Activated CD4-positive, alpha-beta T cell treated with anti-CD3 and anti-CD28 coated beads, Interleukin-2, amount 10 ng/mL, durations not matched to agents 24 days and 14 days (primary cell): ENCODE measurements at regions not wholly inside any gene's neighbourhood (a gene's known extent, or its start where the extent isn't known, plus 50 kb on each side); places are given as distances from the start of the nearest gene placed in this dataset.

Experiments
- DNase-seq: peaks from one replicate; pipeline ENCODE4 v3.0.0; 2022
- H3K27ac Mint-ChIP-seq: one replicate; pipeline ENCODE4 v1.8.0; 2022; ENCODE audit warnings: mild to moderate bottlenecking, mixed read lengths
- H3K27me3 Mint-ChIP-seq: one replicate; pipeline ENCODE4 v1.8.0; 2022; ENCODE audit warnings: mixed read lengths
- H3K36me3 Mint-ChIP-seq: one replicate; pipeline ENCODE4 v1.8.0; 2022; ENCODE audit warnings: low read depth, mild to moderate bottlenecking, mixed read lengths
- H3K4me1 Mint-ChIP-seq: one replicate; pipeline ENCODE4 v1.8.0; 2021; ENCODE audit warnings: mixed read lengths
- H3K4me3 Mint-ChIP-seq: one replicate; pipeline ENCODE4 v1.8.0; 2022; ENCODE audit warnings: mild to moderate bottlenecking, moderate library complexity, mixed read lengths
- H3K9me3 Mint-ChIP-seq: one replicate; pipeline ENCODE4 v1.8.0; 2021; ENCODE audit warnings: mixed read lengths
- intact Hi-C: fragments of 100-400 bp; cut with micrococcal nuclease; formaldehyde crosslinking; loops from one replicate; pipeline ENCODE4 v1.15.1; 2023

GRCh38 chr7:22584179-22584578 lies 84.2 kb upstream of the STEAP1B start:
- peaks cover 8% of the 10 kb centered on the region for H3K4me1 Mint-ChIP-seq
- peaks cover 5% of the 10 kb centered on the region for H3K9me3 Mint-ChIP-seq
- intact Hi-C loops, result loop anchor here (2.0 kb wide), 1 partner anchor 21 kb away; no protein-coding TSS in a partner anchor
- peaks cover 40% of the 10 kb centered on the region for H3K27me3 Mint-ChIP-seq
- no peak overlapping the region for H3K4me3 Mint-ChIP-seq
- H3K27ac Mint-ChIP-seq, result no peak overlapping the region
- H3K36me3 Mint-ChIP-seq, result no peaks in the 10 kb centered on the region
- DNase-seq, result no peak

DNA sequence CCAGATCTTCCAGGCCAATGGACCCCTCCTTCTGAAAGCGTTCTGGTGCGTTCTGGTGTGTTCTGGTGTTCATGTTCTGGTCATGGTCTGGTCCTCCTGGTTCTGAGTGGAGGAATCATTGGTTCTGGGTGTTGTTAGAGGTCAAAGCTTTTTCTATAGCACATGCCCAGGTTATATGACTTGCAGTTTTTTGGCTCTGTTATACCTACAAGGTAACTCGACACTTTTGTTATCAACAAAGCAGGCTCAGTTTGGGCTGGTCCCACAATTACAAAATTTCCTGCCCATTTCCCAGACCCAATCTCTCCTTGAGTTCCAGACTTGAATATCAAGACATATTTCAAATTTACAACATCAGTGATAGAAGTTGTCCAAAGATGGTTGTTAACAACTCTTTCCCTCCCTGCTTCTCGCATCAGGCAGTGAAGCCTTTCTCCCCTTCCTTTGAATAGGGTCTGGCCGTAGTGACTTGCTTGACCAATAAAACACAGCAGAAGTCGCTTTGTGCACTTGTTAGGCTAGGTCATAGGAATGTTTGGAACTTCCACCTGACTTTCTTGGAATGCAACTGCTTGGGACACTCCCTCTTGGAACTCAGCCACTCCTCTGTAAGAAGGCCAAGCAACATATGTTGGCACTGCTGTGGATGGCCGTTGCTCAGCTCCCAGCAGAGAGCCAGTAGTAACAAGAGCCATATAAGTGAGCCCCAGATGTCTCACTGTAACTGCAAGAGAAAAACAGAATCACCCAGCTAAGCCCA lies 83.1 kb upstream of the STEAP1B start:
- H3K27ac Mint-ChIP-seq, result no peak overlapping the region
- H3K36me3 Mint-ChIP-seq, result no peaks in the 10 kb centered on the region
- H3K4me3 Mint-ChIP-seq, result no peak overlapping the region
- H3K27me3 Mint-ChIP-seq, result peaks cover 39% of the 10 kb centered on the region
- DNase-seq, result no peak
- peaks cover 9% of the 10 kb centered on the region for H3K9me3 Mint-ChIP-seq
- intact Hi-C loops, result no loop called here
- H3K4me1 Mint-ChIP-seq, result peaks cover 8% of the 10 kb centered on the region

DNA sequence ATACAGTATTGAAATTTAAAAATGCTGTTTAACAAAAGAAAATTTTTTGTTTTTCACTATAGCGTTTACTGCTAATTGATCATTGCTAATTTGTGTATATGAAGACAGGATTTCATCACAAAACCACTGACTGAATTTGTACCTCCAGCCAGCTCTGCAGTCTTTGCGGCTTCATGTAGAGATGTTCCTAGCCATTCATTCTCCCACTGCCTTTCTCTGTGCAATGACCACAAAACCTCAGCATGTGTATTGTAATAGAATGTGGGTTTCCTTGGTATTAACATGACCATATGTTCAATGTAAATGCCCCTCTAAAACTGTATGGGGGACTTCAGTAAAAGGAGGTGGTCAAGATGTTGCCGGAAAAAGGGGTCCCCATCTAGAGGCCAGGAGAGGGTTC lies 81.1 kb upstream of the STEAP1B start:
- no peaks in the 10 kb centered on the region for H3K36me3 Mint-ChIP-seq
- no peak overlapping the region for H3K27ac Mint-ChIP-seq
- H3K4me3 Mint-ChIP-seq, result no peak overlapping the region
- intact Hi-C loops, result no loop called here
- peaks cover 9% of the 10 kb centered on the region for H3K9me3 Mint-ChIP-seq
- peaks cover 46% of the 10 kb centered on the region for H3K27me3 Mint-ChIP-seq
- no peak for DNase-seq
- H3K4me1 Mint-ChIP-seq, result no peaks in the 10 kb centered on the region

GRCh38 chr7:22579961-22580360 lies 80.0 kb upstream of the STEAP1B start:
- Mint-ChIP-seq H3K9me3 (peaks cover 9% of the 10 kb centered on the region), H3K36me3 (no peaks in the 10 kb centered on the region), H3K27ac (no peak overlapping the region), H3K4me3 (no peak overlapping the region), H3K27me3 (peaks cover 51% of the 10 kb centered on the region), H3K4me1 (peaks cover 3% of the 10 kb centered on the region)
- intact Hi-C loops, result no loop called here
- no peak for DNase-seq

DNA sequence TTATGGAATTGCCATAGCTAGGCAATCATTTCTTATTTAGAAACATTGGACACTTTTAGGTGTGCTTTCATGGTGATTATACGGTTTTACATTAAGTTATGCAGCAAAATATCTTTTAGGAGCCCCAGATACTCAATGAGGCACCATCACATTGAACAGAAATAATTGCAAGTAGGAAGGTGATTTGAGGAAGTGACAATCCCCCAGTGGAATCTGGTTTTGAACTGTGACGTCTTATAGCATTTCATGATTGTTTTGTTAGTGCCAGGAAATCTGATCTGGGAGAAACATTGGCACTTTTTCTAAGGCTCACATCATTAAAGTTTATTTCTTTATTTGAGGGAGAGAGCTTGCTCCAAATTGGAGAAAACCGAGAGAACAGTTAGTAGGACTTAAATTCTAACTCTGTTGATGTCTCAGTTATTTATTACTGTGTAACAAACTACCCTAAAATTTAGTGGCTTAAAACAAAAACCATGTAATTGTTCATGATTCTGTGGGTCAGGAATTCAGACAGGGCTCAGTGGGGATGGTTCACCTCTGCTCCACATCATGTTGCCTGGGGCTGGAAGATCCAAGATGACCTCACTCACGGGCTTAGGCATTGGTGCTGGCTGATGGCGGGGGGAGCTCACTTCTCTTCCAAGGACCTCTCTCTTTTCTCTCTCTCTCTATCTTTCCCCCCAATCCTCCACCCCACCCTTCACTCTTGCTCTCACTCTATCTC lies 78.2 kb upstream of the STEAP1B start:
- Mint-ChIP-seq H3K27me3 (peaks cover 52% of the 10 kb centered on the region), H3K4me1 (peaks cover 4% of the 10 kb centered on the region), H3K4me3 (no peak overlapping the region), H3K27ac (no peak overlapping the region), H3K36me3 (no peaks in the 10 kb centered on the region), H3K9me3 (peaks cover 9% of the 10 kb centered on the region)
- DNase-seq, result no peak
- intact Hi-C loops, result no loop called here

- no peak overlapping the region for H3K4me3 Mint-ChIP-seq
- no peak for DNase-seq
- peaks cover 4% of the 10 kb centered on the region for H3K4me1 Mint-ChIP-seq
- peaks cover 9% of the 10 kb centered on the region for H3K9me3 Mint-ChIP-seq
- H3K27me3 Mint-ChIP-seq, result peaks cover 49% of the 10 kb centered on the region
- no peak overlapping the region for H3K27ac Mint-ChIP-seq
- intact Hi-C loops, result no loop called here
- H3K36me3 Mint-ChIP-seq, result no peaks in the 10 kb centered on the region
Measured at GRCh38 chr7:22577470-22578001, 77.5 kb upstream of the STEAP1B start.

GRCh38 chr7:22576612-22577469 lies 76.9 kb upstream of the STEAP1B start:
- intact Hi-C loops, result no loop called here
- H3K9me3 Mint-ChIP-seq, result peaks cover 9% of the 10 kb centered on the region
- no peak for DNase-seq
- H3K4me3 Mint-ChIP-seq, result no peak overlapping the region
- peaks cover 47% of the 10 kb centered on the region for H3K27me3 Mint-ChIP-seq
- no peaks in the 10 kb centered on the region for H3K36me3 Mint-ChIP-seq
- H3K4me1 Mint-ChIP-seq, result peaks cover 4% of the 10 kb centered on the region
- H3K27ac Mint-ChIP-seq, result no peak overlapping the region

DNA sequence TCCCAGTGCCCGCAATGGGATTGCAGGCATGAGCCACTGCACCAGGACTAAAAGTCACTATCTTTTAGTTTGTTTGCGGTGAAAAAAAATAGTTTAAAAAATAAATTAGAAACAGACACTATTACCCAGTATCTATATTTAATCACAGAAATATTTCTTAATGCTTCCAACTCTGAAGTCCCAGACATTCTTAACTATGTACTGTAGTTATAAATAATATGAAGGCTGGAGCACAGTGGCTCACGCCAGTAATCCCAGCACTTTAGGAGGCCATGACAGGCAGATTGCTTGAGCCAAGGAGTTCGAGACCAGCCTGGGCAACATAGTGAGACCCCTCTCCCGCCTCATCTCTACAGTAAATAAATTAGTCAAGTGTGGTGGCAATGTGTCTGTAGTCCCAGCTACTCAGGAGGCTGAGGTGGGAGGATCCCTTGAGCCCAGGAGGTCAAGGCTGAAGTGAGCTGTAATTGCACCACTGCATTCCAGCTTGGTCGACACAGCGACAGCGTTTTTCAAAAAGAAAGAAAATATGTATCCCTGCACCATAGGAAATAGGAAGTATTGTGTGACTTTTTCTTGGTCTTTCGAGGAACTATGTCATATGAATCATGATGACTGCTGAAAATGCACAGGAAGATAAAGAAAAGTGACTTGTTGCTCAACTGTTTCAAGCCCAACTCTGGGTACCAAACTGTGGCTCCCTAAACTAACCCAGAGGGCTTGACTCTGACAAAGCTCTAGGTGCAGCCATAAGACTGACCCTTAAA lies 74.9 kb upstream of the STEAP1B start:
- DNase-seq, result no peak
- peaks cover 58% of the 10 kb centered on the region for H3K27me3 Mint-ChIP-seq
- H3K27ac Mint-ChIP-seq, result no peak overlapping the region
- no peaks in the 10 kb centered on the region for H3K36me3 Mint-ChIP-seq
- peaks cover 5% of the 10 kb centered on the region for H3K4me1 Mint-ChIP-seq
- intact Hi-C loops, result no loop called here
- peaks cover 9% of the 10 kb centered on the region for H3K9me3 Mint-ChIP-seq
- H3K4me3 Mint-ChIP-seq, result no peak overlapping the region

DNA sequence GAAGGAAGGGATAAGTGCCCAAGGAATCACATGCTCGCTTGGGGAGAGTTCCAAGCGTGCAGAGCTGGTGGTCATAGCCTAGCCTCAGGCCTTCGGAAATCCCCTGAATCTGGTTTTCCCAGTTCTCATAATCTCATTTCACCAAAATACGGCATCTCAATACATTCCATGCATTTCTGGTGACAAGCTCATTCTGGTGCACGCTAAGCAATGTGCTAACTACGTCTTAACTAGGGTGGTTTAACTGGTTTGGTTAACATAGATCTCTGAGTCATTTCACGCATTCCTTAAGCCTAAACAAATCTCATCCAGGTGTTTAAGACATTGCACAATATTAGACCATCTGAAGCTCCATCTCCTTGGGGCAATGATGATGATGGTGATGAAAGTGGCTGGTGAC lies 72.9 kb upstream of the STEAP1B start:
- Mint-ChIP-seq H3K4me3 (no peak overlapping the region), H3K27me3 (peaks cover 61% of the 10 kb centered on the region), H3K9me3 (no peaks in the 10 kb centered on the region), H3K27ac (no peak overlapping the region), H3K36me3 (no peaks in the 10 kb centered on the region), H3K4me1 (peaks cover 11% of the 10 kb centered on the region)
- intact Hi-C loops, result no loop called here
- no peak for DNase-seq

- no peak overlapping the region for H3K27ac Mint-ChIP-seq
- H3K9me3 Mint-ChIP-seq, result no peaks in the 10 kb centered on the region
- no peak overlapping the region for H3K4me3 Mint-ChIP-seq
- intact Hi-C loops, result no loop called here
- H3K27me3 Mint-ChIP-seq, result peaks cover 62% of the 10 kb centered on the region
- H3K4me1 Mint-ChIP-seq, result peaks cover 11% of the 10 kb centered on the region
- DNase-seq, result no peak
- no peaks in the 10 kb centered on the region for H3K36me3 Mint-ChIP-seq
Measured at GRCh38 chr7:22572292-22572691, 72.3 kb upstream of the STEAP1B start.

GRCh38 chr7:22571766-22572165 lies 71.8 kb upstream of the STEAP1B start:
- DNase-seq, result no peak
- H3K27ac Mint-ChIP-seq, result no peak overlapping the region
- H3K9me3 Mint-ChIP-seq, result no peaks in the 10 kb centered on the region
- H3K27me3 Mint-ChIP-seq, result peaks cover 61% of the 10 kb centered on the region
- peaks cover 11% of the 10 kb centered on the region for H3K4me1 Mint-ChIP-seq
- H3K4me3 Mint-ChIP-seq, result no peak overlapping the region
- no peaks in the 10 kb centered on the region for H3K36me3 Mint-ChIP-seq
- intact Hi-C loops, result no loop called here

GRCh38 chr7:22569586-22570321 lies 69.8 kb upstream of the STEAP1B start:
- no peaks in the 10 kb centered on the region for H3K9me3 Mint-ChIP-seq
- no peak overlapping the region for H3K4me3 Mint-ChIP-seq
- intact Hi-C loops, result loop anchor here (10.0 kb wide), 1 partner anchor 315 kb away; no protein-coding TSS in a partner anchor
- no peaks in the 10 kb centered on the region for H3K36me3 Mint-ChIP-seq
- peaks cover 23% of the 10 kb centered on the region for H3K4me1 Mint-ChIP-seq
- no peak for DNase-seq
- no peak overlapping the region for H3K27ac Mint-ChIP-seq
- H3K27me3 Mint-ChIP-seq, result peaks cover 59% of the 10 kb centered on the region
